Mesenteric fat pad (tissue), 1 donor: ENCODE measurements at regions not wholly inside any gene's neighbourhood (a gene's known extent, or its start where the extent isn't known, plus 50 kb on each side); places are given as distances from the start of the nearest gene placed in this dataset.

Experiments used
- DNase-seq: peaks from one replicate; pipeline ENCODE4 v3.0.0-alpha.2; 2020; ENCODE audit warnings: low spot score
- donor health status: DM: yes; HTN: yes; CAD: no.

DNA sequence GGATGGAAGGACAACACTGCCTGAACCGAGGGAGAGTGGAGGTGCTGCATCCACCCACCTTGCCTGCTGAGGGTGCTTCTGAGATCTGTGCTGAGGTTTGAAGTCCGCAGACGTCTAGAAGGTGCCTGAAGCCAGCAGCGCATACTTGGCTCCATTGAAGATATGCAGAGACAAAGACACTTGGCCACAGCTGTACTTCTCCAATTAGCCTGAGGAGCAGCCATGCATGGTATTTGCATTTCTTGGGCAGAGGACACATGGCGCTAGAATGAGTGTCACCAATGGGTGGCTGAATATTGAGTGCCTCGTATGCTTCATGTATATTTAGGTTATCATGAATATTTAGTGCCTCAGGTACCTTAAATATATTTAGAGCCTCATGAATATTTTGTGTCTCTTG is 128.7 kb upstream of the ATP6AP2 start:
- no peak for DNase-seq

DNA sequence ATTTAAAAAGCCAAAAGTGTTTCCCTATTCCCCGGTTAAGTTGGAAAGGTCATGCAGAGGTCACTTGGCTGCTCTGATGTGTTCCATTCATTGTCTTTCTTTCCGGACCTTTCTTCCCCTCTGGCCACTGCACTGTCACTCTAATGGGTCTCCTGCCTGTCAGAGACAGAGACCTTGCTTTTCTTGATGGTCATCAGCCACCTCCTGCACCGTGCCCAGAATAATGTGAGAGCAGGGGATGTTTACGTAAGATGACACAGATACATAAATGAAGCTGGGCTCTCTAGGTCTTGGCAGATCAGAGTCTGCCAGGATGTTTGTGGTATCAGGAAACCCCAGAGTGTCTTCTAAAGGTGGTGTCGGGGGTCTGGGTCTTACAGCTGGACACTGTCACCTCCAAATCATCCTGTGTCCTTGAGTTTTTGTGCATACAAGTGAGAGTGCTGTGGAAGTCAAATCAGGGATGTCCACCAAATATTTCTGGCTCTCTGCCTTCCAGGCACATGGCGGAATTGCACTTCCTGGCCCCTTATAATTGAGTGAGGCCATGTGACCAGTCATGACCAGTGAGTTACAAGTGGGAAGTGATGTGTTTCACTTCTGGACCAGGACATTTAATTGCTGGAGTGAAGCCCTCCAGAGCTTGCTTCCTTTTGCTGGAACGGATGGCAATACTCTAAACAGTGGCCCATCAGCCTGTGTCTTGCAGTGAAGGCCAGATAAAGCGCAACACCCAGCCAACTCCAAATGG is 130.6 kb upstream of the ATP6AP2 start:
- no peak for DNase-seq

DNA sequence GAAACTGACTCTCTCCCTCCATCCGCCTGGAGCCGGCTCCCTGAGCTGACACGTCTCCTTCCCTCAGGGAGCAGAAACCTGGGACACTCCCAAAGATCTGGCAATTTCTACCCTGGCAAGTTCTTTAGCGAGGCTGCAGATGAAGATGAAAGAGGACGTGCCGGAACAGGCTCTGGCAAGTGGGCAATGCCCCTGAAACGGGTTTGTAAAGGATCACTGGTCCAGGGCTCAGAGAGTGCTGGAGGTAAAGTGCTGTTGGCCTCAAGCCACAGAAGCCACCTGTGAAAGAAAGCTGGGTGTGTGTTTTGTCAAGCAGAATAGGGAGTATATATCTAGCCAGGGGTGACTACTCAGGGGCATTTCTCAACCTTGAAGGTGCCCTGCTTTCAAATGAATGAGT is 131.4 kb upstream of the ATP6AP2 start:
- DNase-seq: no peak

DNA sequence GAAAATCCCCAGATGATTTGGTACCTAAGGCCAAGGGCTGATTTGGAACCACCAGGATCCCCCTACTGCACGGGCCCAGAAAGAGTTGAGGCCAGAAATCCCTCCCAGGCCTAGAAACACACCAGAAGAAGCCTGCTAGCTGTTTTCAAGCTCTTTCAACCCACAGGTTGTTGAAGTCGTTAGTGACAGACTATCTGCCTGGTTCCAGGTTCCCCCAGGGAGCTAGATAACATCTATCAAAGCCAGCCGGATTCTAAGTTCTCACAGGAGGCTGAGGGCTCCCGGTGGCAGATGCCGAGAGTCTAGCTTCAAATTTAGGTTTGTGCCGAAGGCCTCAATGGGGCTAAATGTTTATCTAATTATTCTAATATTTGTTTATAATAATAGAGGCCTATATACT is 132.0 kb upstream of the ATP6AP2 start:
- DNase-seq: no peak

DNA sequence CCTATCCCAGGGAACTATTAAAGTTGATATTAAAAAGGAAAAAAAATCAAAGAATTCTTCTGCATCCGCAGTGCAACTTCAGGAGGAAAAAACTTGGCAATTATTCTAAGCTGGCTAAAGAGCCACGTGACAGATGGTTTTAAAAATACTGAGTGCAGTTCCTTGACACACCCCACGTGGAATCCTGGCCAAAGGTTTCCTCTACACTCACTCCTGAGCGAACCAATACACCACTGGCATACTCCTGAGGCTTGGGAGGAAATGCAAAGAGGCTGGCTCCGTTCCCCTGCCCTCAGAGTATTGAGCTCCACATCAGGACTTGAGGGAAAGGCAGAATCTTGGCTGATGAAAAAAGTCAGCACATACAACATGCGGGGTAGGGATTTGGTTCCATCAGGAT is 133.8 kb upstream of the ATP6AP2 start:
- no peak for DNase-seq

DNA sequence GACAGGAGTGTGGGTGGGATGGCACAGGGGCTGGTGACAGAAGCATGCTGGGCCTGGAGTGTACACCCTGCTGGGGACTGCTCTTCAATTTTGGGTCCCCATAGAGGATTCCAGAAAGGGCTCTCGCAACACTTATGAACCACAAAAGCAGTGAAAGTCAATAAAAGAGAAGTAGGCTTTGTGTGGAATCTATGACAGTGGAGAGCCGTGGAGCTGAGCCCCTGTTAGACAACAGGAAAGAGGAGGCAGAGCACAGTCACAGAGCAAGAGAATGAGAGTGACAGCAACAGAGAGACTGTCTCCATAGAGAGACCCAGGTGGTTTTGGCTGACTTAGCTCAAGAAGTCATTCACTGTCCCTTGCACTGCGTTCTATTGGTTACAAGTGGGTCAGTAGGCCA is 135.1 kb upstream of the ATP6AP2 start:
- no peak for DNase-seq

DNA sequence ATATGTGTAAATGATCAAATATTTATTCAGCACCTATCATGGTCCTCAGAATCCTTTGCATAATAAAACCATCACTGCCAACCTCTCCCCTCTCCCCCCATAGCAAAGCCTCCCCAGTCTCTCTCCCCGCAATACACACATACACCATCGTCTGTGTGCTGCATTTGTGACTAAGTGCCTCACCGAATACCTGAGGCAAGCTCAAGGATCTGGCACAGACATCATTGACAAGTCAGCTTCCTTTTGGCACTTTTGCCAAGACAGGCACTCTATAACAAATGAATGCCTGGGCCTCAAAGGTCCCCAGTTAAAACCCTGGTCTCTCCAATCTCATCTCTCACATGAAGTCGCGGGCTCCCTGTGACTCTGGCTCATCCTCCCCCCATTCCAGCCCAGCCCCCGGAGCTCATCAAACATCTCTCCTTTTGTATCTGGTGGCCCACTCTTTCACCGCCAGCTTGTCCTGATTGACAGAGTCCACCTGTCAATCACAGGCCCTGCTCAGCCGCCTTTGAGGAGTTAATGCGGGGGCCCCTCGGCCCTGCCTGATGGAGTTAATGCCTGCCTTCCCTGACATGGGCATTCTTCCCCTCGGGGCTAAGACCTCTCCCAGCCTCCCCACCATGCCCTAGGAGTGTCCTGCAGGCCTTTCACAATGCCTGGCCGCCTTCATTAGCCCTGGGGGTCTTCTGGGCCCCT is 135.8 kb upstream of the ATP6AP2 start:
- DNase-seq: peak; percentile 22

DNA sequence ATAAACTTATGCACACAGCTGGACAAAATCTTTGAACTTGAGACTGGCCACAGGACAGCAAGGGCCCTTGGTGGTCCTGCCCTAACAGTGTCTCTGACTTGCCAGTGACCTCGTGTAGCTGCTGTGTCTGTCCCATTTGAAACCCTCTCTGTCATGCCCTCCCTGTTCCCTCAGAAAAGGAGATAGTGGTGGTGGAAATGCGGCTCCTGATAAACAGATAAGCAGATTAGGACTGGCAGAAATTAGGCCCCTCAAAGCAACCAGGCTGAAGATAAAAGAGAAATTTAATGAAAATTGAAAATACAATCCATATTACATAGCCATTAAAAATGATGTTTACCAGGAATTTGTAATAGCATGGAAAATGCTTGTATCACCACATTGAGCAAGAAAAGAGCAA is 136.6 kb upstream of the ATP6AP2 start:
- DNase-seq: no peak

DNA sequence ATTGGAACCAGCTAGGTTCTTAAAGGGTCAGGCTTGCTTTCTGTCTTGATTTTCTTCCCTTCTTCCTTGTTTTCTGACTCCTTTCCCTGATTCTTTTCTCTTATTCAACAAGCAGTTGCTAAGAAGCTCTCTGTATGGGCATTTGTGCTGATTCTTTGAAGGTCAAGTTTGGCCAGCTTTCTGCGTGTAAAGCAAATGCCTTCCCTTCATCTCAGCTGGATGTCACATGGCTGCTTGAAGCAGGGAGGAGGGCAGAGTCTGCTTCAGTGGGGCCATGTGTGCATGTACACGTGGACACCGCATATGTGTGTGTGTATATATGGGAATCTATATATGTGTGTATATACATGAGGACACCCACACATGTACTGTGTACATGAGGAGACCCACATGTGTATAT is 139.9 kb upstream of the ATP6AP2 start:
- DNase-seq: no peak

DNA sequence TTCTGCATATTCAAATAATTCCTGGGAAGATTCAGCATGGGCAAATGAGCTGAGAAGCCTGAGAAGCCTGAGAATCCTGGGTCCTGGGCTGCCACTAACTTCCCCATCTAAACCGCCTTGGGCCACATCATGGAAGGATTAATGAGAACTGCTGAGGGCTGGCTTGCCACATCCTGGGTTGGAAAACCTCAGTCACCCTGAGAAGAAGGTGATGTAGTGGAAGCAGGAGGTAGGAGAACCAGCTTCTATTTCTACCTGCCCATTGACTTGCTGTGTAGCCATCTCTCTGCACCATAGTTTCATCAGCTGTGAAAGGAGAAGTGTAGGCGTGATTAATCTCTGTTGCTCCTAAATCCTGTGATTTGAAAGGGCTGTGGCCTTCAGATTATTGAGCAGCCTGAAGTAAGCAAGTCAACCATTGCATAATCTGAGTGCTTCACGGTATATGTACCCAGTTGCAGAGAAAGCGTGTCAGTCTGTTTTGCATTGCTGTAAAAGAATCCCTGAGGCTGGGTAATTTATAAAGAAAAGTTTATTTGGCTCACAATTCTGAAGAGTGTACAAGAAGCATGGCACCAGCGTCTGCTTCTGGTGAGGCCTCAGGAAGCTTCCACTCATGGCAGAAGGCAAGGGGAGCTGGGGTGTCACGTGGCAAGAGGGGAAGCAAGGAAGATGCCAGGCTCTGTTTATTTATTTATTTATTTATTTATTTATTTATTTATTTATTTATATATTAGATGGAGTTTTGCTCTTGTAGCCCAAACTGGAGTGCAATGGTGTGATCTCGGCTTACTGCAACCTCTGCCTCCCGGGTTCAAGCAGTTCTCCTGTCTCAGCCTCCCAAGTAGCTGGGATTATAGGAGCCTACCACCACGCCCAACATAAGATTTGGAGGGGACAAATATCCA is 140.9 kb upstream of the ATP6AP2 start:
- no peak for DNase-seq

DNA sequence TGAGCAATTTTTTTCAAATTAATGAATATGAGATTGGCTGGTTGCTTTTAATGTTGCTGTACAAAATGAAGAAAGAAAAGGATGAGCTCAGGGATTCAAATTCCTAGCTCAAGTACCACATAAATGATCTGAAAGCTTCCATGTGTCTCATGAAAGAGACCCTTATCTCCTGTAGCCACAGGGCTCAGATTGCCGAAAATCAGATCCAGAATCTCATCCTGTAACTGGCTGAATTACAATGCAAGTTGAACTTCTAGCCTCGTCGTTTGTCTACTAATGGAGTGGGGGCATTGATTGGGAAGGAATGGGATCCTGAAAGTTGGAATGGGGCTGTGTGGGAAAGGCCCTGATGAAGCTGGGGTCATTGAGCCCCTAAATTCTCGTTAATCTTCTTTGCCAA is 143.4 kb upstream of the ATP6AP2 start:
- no peak for DNase-seq

DNA sequence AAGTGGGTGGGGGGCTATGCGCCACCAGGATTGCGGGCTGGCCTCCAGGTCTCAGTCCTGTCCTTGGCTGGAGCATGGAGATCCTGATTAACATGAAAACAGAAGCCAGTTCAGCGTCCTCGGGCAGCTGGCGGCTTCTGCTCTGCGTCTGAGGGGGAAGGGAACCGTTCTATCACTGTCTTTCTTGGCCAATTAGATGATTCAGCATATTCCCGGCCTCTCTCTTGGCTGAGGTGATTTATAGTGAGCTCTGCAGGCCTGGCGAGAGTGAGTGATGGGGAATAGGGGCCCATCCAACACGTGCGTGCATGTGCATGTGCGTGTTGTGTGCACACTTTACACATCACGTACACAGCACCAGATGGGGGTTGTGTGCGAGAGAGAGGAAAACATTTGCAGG is 145.8 kb upstream of the ATP6AP2 start:
- DNase-seq: no peak

DNA sequence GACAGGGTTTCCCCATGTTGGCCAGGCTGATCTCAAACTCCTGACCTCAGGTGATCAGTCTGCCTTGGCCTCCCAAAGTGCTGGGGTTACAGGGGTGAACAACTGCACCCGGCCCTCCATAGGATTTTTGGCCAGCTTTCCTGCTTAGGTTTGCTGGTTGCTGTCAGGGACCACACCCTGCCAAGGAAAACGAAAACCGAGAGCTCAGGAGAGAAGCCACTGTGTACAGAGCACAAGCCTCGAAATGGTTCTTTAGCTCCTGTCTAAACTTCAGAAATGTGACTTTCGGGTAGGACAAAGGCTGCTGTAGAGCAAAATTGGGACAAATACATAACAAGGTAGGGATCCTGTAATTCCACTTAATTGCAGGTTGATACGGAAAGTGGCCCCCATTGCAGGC is 146.3 kb upstream of the ATP6AP2 start:
- DNase-seq: no peak

DNA sequence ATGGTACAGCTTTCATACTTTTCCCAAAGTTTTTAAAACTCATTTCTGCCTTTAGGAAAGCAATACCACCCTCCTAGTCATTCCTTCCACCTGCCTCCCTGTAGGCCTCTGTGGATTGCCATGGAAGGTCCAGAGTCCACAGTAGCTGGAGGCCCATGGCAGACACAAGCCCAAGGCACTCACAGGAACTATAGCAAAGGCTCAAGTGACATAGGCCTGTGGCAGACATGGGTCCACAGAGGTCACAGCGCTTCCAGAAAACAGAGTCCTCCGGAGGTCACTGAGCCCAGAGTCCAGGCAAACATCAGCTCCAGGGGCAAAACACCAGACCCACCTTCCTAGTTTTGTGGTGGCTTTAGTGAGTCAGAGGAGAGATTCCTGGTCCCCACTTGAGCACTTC is 147.6 kb upstream of the ATP6AP2 start:
- no peak for DNase-seq

DNA sequence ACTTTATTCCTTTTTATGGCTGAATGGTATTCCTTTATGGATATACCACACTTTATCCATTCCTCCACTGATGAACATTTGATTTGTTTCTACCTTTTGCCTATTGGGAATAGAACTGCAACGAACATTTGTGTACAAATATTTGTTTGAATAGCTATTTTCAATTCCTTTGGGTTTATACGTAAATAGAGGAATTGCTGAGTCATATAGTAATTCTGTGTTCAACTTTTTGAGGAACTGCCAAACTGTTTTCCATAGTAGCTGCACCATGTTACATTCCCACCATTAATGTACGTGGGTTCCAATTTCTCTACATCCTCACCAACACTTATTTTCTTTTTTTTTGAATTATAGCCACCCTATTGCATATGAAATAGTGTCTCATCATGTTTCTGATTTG is 156.5 kb upstream of the ATP6AP2 start:
- DNase-seq: no peak

DNA sequence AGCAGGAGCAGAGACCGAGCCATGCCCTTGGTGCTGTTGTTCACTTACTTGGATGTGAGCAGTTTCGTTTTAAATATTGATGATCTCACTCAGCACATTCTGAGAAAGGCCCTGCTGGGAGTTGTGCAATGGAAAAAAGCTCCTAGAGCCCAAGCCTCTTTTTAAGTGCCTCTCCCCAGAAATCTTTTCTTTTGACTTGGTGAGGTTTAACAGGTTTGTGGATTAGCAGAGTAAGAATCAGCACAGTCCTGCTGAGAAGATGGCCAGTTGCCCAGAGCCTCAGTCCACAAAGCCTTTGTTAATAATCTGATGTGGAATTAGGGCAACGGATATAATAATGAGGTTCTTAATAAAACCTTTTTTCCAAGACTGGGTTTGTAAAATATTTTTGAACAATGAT is 157.5 kb upstream of the ATP6AP2 start:
- DNase-seq: no peak

DNA sequence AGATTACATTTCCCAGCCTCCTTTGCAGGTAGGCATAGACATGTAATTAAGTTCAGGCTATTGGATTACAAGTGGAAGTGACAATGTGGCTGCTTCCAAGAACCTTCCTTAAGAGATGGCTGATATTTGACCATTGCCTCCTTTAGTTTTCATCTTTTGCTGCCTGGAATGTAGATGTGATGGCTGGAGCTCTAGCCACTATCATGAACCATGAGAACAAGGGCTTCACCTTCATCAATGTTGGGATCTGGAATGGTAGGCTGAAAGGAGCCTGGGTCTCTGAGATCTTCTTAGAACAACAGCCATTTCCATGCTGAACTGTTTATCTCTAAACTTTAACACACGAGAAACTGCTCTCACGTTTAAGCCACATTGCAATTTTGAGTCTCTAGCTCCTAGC is 158.7 kb upstream of the ATP6AP2 start:
- DNase-seq: no peak

DNA sequence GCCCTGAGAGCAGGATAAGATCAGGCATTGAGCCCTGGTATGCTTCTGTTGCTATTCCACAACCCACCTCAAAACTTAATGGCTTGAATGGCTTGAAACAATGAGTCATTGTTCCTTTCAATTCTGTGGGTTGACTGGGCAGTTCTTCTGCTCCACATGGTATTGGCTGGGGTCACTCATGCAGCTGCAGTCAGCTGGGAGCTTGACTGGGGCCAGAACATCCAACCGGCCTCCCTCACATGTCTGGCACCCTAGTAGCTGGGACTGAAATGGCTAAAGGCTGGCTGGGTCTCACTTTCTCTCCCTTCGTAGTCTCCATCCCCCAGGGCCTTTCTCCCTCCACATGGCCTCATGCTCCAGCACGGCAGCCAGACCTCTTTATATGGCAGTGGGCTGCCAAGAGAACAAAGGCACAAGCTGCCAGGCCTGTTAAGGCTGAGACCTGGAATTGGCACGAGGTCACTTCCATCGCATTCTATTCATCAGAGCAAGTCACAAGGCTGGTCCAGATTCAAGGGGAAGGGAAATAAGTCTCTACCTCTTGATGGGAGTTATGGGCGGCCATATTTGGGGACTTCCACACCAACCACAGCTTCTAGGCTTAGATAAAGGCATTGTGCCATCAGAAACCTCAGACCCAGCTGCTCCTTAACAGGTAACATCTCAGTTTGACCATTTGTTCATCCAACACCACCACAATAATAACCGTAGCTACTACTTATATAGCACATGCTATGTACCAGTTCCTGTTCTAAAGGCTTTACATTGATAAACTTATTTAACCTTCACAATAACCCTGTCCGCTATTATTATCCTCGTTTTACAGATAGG is 159.7 kb upstream of the ATP6AP2 start:
- no peak for DNase-seq

DNA sequence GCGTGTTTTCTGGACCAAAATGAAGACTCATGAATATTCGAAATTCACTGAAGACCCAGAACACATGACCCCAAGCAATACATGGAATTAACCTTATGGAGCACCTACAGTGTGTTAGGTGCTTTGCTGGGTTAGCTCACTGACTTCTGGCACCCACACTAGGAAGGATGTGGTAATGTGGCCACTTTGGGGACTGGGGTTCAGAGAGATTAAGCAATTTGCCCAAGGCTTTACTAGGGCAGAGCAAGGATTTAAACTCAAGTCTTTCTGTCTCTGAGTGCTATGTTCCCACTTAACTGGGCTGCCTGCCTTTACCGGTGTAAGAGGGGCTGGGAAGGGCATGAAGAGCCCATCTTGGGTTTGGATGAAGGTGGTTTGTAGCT is 162.0 kb upstream of the ATP6AP2 start:
- no peak for DNase-seq

DNA sequence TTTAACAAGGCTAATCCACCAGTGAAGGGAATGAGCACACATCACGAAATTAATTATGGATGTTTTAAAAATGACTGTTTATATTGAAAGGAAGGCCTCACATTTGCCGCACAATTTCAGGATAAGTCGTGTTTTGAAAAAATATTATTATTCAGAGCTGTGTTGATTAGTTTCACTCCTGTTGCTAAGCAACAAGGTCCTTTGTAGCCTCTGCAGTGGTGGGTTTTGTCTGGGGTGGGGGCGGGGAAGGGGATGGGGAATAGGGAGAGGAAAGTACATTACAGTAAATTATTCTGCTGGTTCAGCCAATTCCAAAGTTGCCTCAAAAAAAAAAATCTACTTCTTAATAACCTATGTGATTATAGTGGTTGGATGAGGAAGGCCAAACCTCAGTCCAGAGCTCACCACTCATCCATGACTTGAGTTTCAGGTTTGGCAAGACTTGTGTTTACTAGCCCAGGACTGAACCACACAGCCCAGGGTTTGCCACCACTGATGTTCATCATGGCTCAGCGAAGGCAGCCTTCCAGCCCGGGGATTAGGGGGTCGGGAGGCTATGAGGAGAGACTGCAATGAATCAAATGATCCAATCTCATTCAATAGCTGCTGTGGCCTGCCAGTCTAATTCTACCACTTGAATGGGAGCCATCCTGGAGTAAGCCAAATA is 162.5 kb upstream of the ATP6AP2 start:
- no peak for DNase-seq

DNA sequence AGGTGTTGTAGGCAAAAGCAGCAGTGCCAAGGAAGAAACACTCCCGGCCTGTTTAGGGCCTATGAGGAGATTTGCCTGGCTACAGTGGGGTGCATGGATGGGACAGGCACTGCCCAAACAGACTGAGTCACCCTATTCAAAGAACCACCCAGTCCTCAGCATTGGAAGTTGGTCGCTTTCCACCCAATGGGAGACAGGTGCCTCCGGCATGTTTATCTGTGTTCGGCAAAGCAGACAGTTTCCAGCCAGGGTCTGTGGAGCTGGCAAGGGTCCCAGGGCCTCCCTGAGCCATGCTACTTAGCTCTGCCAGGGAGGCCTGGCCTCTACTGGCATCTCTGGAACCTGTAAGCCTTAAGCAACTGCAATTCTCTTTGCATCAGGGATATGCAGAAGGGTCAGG is 165.1 kb upstream of the ATP6AP2 start:
- DNase-seq: no peak
